Neural progenitor cell (in vitro differentiated cells): ENCODE measurements at regions not wholly inside any gene's neighbourhood (a gene's known extent, or its start where the extent isn't known, plus 50 kb on each side); places are given as distances from the start of the nearest gene placed in this dataset.

ENCODE experiments used
- DNase-seq: peaks from one replicate; pipeline ENCODE4 v3.0.0-alpha.2; 2016; ENCODE audit warnings: low spot score
- H2AFZ ChIP-seq: fragments of 200-600 bp; sonication (generic); replicated peaks from 2 replicates; pipeline ENCODE4 v1.6.1; 2016; ENCODE audit warnings: antibody characterized with exemption
- H3F3A ChIP-seq: fragments of 200-600 bp; sonication (generic); 2 replicates; pipeline ENCODE4 v1.6.1; 2016; ENCODE audit warnings: antibody characterized with exemption, low read depth
- H3K27ac ChIP-seq: fragments of 200-600 bp; sonication (generic); 2 replicates; pipeline ENCODE4 v1.5.1; 2016; ENCODE audit warnings: mild to moderate bottlenecking
- H3K27me3 ChIP-seq: fragments of 200-600 bp; sonication (generic); 2 replicates; pipeline ENCODE4 v1.6.1; 2016; ENCODE audit warnings: mild to moderate bottlenecking, moderate library complexity
- H3K36me3 ChIP-seq: fragments of 200-600 bp; sonication (generic); 2 replicates; pipeline ENCODE4 v1.5.1; 2016
- H3K4me1 ChIP-seq: fragments of 200-600 bp; sonication (generic); 2 replicates; pipeline ENCODE4 v1.6.1; 2016; ENCODE audit warnings: mixed run types
- H3K4me2 ChIP-seq: fragments of 200-600 bp; sonication (generic); 2 replicates; pipeline ENCODE4 v1.6.1; 2016
- H3K4me3 ChIP-seq: fragments of 200-600 bp; sonication (generic); 2 replicates; pipeline ENCODE4 v1.5.1; 2016
- H3K79me2 ChIP-seq: fragments of 200-600 bp; sonication (generic); 2 replicates; pipeline ENCODE4 v1.6.1; 2016; ENCODE audit warnings: low read depth
- H3K9ac ChIP-seq: fragments of 200-600 bp; sonication (generic); 2 replicates; pipeline ENCODE4 v1.6.1; 2016
- H3K9me3 ChIP-seq: fragments of 200-600 bp; sonication (generic); 2 replicates; pipeline ENCODE4 v1.5.1; 2016; ENCODE audit warnings: low read depth
- H4K20me1 ChIP-seq: fragments of 200-600 bp; sonication (generic); 2 replicates; pipeline ENCODE4 v1.6.1; 2016; ENCODE audit warnings: low read depth
- H3K27ac Mint-ChIP-seq: 3 replicates; pipeline ENCODE4 v1.8.0; 2021; ENCODE audit warnings: mixed read lengths
- H3K27me3 Mint-ChIP-seq: 2 replicates; pipeline ENCODE4 v1.8.0; 2022; ENCODE audit warnings: low read depth, mild to moderate bottlenecking, inconsistent platforms, moderate library complexity, mixed read lengths; ENCODE audit not compliant: insufficient read depth
- H3K36me3 Mint-ChIP-seq: 3 replicates; pipeline ENCODE4 v1.8.0; 2021; ENCODE audit warnings: mixed read lengths
- H3K4me1 Mint-ChIP-seq: 3 replicates; pipeline ENCODE4 v1.8.0; 2021; ENCODE audit warnings: mixed read lengths
- H3K4me3 Mint-ChIP-seq: 3 replicates; pipeline ENCODE4 v1.8.0; 2021; ENCODE audit warnings: mild to moderate bottlenecking, moderate library complexity, mixed read lengths
- H3K9me3 Mint-ChIP-seq: 3 replicates; pipeline ENCODE4 v1.8.0; 2020; ENCODE audit warnings: mixed read lengths
- EZH2 ChIP-seq: fragments of 200-600 bp; sonication (generic); IDR thresholded peaks from 2 replicates; pipeline ENCODE4 v1.6.1; 2017; ENCODE audit warnings: antibody characterized with exemption, mild to moderate bottlenecking, moderate library complexity
- EZH2phosphoT487 ChIP-seq: fragments of 200-600 bp; sonication (generic); IDR thresholded peaks from 2 replicates; pipeline ENCODE4 v1.6.1; 2017; ENCODE audit warnings: antibody characterized with exemption
- TF ChIP-seq, protein P1 (sequence below): fragments of 200-600 bp; sonication (generic); IDR thresholded peaks from 2 replicates; pipeline ENCODE4 v1.5.1; 2017; ENCODE audit warnings: antibody characterized with exemption, mild to moderate bottlenecking

DNA sequence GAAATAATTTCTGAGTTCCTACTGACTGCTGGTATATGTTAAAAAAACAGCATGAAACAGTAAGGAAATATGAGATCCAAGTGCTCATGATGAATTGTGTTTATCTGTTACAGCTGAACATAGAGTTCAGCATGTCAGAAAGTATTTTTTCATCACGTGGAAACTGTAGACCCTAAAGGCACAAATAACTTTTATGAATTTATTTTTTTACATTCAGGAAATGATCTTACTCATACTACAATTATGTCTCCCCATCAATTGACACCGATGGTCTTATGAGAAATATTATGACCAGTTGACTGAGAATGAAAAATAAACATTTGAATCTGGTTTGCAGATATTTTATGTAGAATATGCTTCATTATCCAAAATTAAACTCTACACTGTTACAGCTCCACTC is 283.1 kb upstream of the SPANXN4 start:
- Histone ChIP-seq H3K27me3 (no peaks in the 10 kb centered on the region), H3K9ac (no peak overlapping the region), H3K79me2 (no peaks in the 10 kb centered on the region), H3K4me1 (no peaks in the 10 kb centered on the region), H3K4me3 (no peak overlapping the region), H2AFZ (no peak overlapping the region), H3F3A (no peaks in the 10 kb centered on the region), H3K9me3 (peaks cover 5% of the 10 kb centered on the region), H3K27ac (no peak overlapping the region), H4K20me1 (no peaks in the 10 kb centered on the region), H3K36me3 (no peaks in the 10 kb centered on the region), H3K4me2 (no peak overlapping the region)
- no peak for DNase-seq
- TF ChIP-seq EZH2 (no peak), EZH2phosphoT487 (no peak)
- TF ChIP-seq, protein P1, sequence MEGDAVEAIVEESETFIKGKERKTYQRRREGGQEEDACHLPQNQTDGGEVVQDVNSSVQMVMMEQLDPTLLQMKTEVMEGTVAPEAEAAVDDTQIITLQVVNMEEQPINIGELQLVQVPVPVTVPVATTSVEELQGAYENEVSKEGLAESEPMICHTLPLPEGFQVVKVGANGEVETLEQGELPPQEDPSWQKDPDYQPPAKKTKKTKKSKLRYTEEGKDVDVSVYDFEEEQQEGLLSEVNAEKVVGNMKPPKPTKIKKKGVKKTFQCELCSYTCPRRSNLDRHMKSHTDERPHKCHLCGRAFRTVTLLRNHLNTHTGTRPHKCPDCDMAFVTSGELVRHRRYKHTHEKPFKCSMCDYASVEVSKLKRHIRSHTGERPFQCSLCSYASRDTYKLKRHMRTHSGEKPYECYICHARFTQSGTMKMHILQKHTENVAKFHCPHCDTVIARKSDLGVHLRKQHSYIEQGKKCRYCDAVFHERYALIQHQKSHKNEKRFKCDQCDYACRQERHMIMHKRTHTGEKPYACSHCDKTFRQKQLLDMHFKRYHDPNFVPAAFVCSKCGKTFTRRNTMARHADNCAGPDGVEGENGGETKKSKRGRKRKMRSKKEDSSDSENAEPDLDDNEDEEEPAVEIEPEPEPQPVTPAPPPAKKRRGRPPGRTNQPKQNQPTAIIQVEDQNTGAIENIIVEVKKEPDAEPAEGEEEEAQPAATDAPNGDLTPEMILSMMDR: no peak
- Mint-ChIP-seq H3K4me3 (no peak overlapping the region), H3K27me3 (peaks cover 2% of the 10 kb centered on the region), H3K36me3 (no peaks in the 10 kb centered on the region), H3K27ac (no peak overlapping the region), H3K9me3 (peaks cover 11% of the 10 kb centered on the region), H3K4me1 (no peaks in the 10 kb centered on the region)

- TF ChIP-seq EZH2phosphoT487 (no peak), EZH2 (no peak)
- TF ChIP-seq, protein P1: no peak
- H3K9me3 Mint-ChIP-seq: peaks cover 4% of the 10 kb centered on the region
These were observed 292.4 kb upstream of the SPANXN4 start for GRCh38 chrX:142733327-142733726.

GRCh38 chrX:142711796-142712290 is 313.9 kb upstream of the SPANXN4 start:
- Mint-ChIP-seq H3K27ac (no peak overlapping the region), H3K36me3 (no peaks in the 10 kb centered on the region), H3K9me3 (no peaks in the 10 kb centered on the region), H3K4me3 (no peak overlapping the region), H3K4me1 (no peaks in the 10 kb centered on the region), H3K27me3 (no peaks in the 10 kb centered on the region)
- DNase-seq: no peak
- peaks cover 4% of the 10 kb centered on the region for H3K9me3 ChIP-seq
- H2AFZ ChIP-seq: no peak overlapping the region
- no peaks in the 10 kb centered on the region for H3K36me3 ChIP-seq
- no peak overlapping the region for H3K4me2 ChIP-seq
- H4K20me1 ChIP-seq: no peaks in the 10 kb centered on the region
- H3K27me3 ChIP-seq: no peaks in the 10 kb centered on the region
- no peak overlapping the region for H3K27ac ChIP-seq
- H3K4me3 ChIP-seq: no peak overlapping the region
- no peaks in the 10 kb centered on the region for H3K79me2 ChIP-seq
- no peaks in the 10 kb centered on the region for H3K4me1 ChIP-seq
- H3F3A ChIP-seq: no peaks in the 10 kb centered on the region
- no peak overlapping the region for H3K9ac ChIP-seq
- TF ChIP-seq, protein P1: no peak
- no peak for TF ChIP-seq EZH2phosphoT487

More at GRCh38 chrX:142733327-142733726, 292.4 kb upstream of the SPANXN4 start:
- Histone ChIP-seq H3K79me2 (no peaks in the 10 kb centered on the region), H3K4me2 (no peak overlapping the region), H3F3A (no peaks in the 10 kb centered on the region), H3K4me3 (no peak overlapping the region), H3K4me1 (no peaks in the 10 kb centered on the region), H3K9me3 (peaks cover 4% of the 10 kb centered on the region), H3K9ac (no peak overlapping the region), H2AFZ (no peak overlapping the region), H3K27ac (no peak overlapping the region), H3K36me3 (no peaks in the 10 kb centered on the region), H3K27me3 (no peaks in the 10 kb centered on the region), H4K20me1 (no peaks in the 10 kb centered on the region)
- no peak overlapping the region for H3K4me3 Mint-ChIP-seq
- no peaks in the 10 kb centered on the region for H3K4me1 Mint-ChIP-seq
- H3K27ac Mint-ChIP-seq: no peak overlapping the region
- no peaks in the 10 kb centered on the region for H3K36me3 Mint-ChIP-seq
- H3K27me3 Mint-ChIP-seq: no peaks in the 10 kb centered on the region
- no peak for DNase-seq
